ENCODE measurements at regions not wholly inside any gene's neighbourhood (a gene's known extent, or its start where the extent isn't known, plus 50 kb on each side); places are given as distances from the start of the nearest gene placed in this dataset.

- no peak for DNase-seq
Observed at GRCh38 chr13:72437458-72437857, 290.0 kb downstream of the MZT1 start.

- no peak for DNase-seq
Observed at GRCh38 chr13:72435251-72435650, 292.2 kb downstream of the MZT1 start.

- no peak for DNase-seq
Observed at GRCh38 chr13:72431981-72432682, 295.3 kb downstream of the MZT1 start.

GRCh38 chr13:72430923-72431322 lies 296.5 kb downstream of the MZT1 start:
- no peak for DNase-seq

GRCh38 chr13:72427757-72428528 lies 299.5 kb downstream of the MZT1 start:
- no peak for DNase-seq

GRCh38 chr13:72424059-72424458 lies 303.4 kb downstream of the MZT1 start:
- no peak for DNase-seq

GRCh38 chr13:72415817-72416216 lies 311.6 kb downstream of the MZT1 start:
- DNase-seq, result no peak

- DNase-seq, result no peak
Observed at GRCh38 chr13:72412481-72412880, 314.9 kb downstream of the MZT1 start.

- DNase-seq, result no peak
Observed at GRCh38 chr13:72405441-72405840, 322.0 kb downstream of the MZT1 start.

GRCh38 chr13:72403396-72404010 lies 323.9 kb downstream of the MZT1 start:
- no peak for DNase-seq

- no peak for DNase-seq
Observed at GRCh38 chr13:72400856-72401255, 326.6 kb downstream of the MZT1 start.

- no peak for DNase-seq
Observed at GRCh38 chr13:72399351-72399750, 328.1 kb downstream of the MZT1 start.

GRCh38 chr13:72397265-72397664 lies 330.2 kb downstream of the MZT1 start:
- DNase-seq, result no peak

GRCh38 chr13:72390909-72391308 lies 336.5 kb downstream of the MZT1 start:
- DNase-seq, result no peak

- no peak for DNase-seq
Observed at GRCh38 chr13:72386138-72386684, 341.2 kb downstream of the MZT1 start.

- DNase-seq, result no peak
Observed at GRCh38 chr13:72384879-72385278, 342.6 kb downstream of the MZT1 start.

- no peak for DNase-seq
Observed at GRCh38 chr13:72384186-72384823, 343.1 kb downstream of the MZT1 start.

- DNase-seq, result no peak
Observed at GRCh38 chr13:72383646-72384045, 343.8 kb downstream of the MZT1 start.

GRCh38 chr13:72379581-72379980 lies 347.8 kb downstream of the MZT1 start:
- DNase-seq, result no peak

GRCh38 chr13:72368031-72368430 lies 359.4 kb downstream of the MZT1 start:
- no peak for DNase-seq

- DNase-seq, result no peak
Observed at GRCh38 chr13:72346716-72347115, 380.7 kb downstream of the MZT1 start.

GRCh38 chr13:72342364-72342763 lies 385.1 kb downstream of the MZT1 start:
- DNase-seq, result no peak

- no peak for DNase-seq
Observed at GRCh38 chr13:72341904-72342303, 385.5 kb downstream of the MZT1 start.

Data from NCI-H1105 treated with DMSO at 0.1 percent for 48 hours (cell line).